ENCODE measurements at regions not wholly inside any gene's neighbourhood (a gene's known extent, or its start where the extent isn't known, plus 50 kb on each side); places are given as distances from the start of the nearest gene placed in this dataset.

GRCh38 chr12:61553091-61553490, 707.1 kb upstream of the USP15 start:
- Mint-ChIP-seq H3K9me3 (ENCODE audit: unreplicated experiment) (no peaks in the 10 kb centered on the region), H3K4me3 (ENCODE audit: unreplicated experiment) (no peak overlapping the region), H3K4me1 (ENCODE audit: unreplicated experiment) (no peaks in the 10 kb centered on the region), H3K27me3 (ENCODE audit: unreplicated experiment) (no peaks in the 10 kb centered on the region), H3K36me3 (ENCODE audit: low read depth, unreplicated experiment) (no peaks in the 10 kb centered on the region), H3K27ac (ENCODE audit: unreplicated experiment) (no peak overlapping the region)
- TF ChIP-seq CTCF (IDR thresholded peaks at IDR 0.05; ENCODE audit: unreplicated experiment), result no peak
- DNase-seq (ENCODE audit: low spot score), result no peak

- DNase-seq (ENCODE audit: low spot score), result no peak
- no peak overlapping the region for H3K27ac Mint-ChIP-seq (ENCODE audit: unreplicated experiment)
- H3K36me3 Mint-ChIP-seq (ENCODE audit: low read depth, unreplicated experiment), result no peaks in the 10 kb centered on the region
- no peaks in the 10 kb centered on the region for H3K4me1 Mint-ChIP-seq (ENCODE audit: unreplicated experiment)
- no peaks in the 10 kb centered on the region for H3K9me3 Mint-ChIP-seq (ENCODE audit: unreplicated experiment)
- TF ChIP-seq CTCF (IDR thresholded peaks at IDR 0.05; ENCODE audit: unreplicated experiment), result no peak
- H3K4me3 Mint-ChIP-seq (ENCODE audit: unreplicated experiment), result no peak overlapping the region
- H3K27me3 Mint-ChIP-seq (ENCODE audit: unreplicated experiment), result no peaks in the 10 kb centered on the region
Measured at GRCh38 chr12:61554268-61555008, 705.8 kb upstream of the USP15 start.

GRCh38 chr12:61563665-61564450, 696.3 kb upstream of the USP15 start:
- no peak for TF ChIP-seq CTCF (IDR thresholded peaks at IDR 0.05; ENCODE audit: unreplicated experiment)
- Mint-ChIP-seq H3K27me3 (ENCODE audit: unreplicated experiment) (no peaks in the 10 kb centered on the region), H3K9me3 (ENCODE audit: unreplicated experiment) (no peaks in the 10 kb centered on the region), H3K4me1 (ENCODE audit: unreplicated experiment) (no peaks in the 10 kb centered on the region), H3K27ac (ENCODE audit: unreplicated experiment) (no peak overlapping the region), H3K36me3 (ENCODE audit: low read depth, unreplicated experiment) (no peaks in the 10 kb centered on the region), H3K4me3 (ENCODE audit: unreplicated experiment) (no peak overlapping the region)
- no peak for DNase-seq (ENCODE audit: low spot score)

- Mint-ChIP-seq H3K27me3 (ENCODE audit: unreplicated experiment) (no peaks in the 10 kb centered on the region), H3K9me3 (ENCODE audit: unreplicated experiment) (no peaks in the 10 kb centered on the region), H3K27ac (ENCODE audit: unreplicated experiment) (no peak overlapping the region), H3K4me1 (ENCODE audit: unreplicated experiment) (no peaks in the 10 kb centered on the region), H3K36me3 (ENCODE audit: low read depth, unreplicated experiment) (no peaks in the 10 kb centered on the region), H3K4me3 (ENCODE audit: unreplicated experiment) (no peak overlapping the region)
- no peak for TF ChIP-seq CTCF (IDR thresholded peaks at IDR 0.05; ENCODE audit: unreplicated experiment)
- DNase-seq (ENCODE audit: low spot score), result no peak
Measured at GRCh38 chr12:61564466-61564865, 695.7 kb upstream of the USP15 start.

GRCh38 chr12:61566183-61566582, 694.0 kb upstream of the USP15 start:
- Mint-ChIP-seq H3K9me3 (ENCODE audit: unreplicated experiment) (no peaks in the 10 kb centered on the region), H3K36me3 (ENCODE audit: low read depth, unreplicated experiment) (no peaks in the 10 kb centered on the region), H3K4me1 (ENCODE audit: unreplicated experiment) (no peaks in the 10 kb centered on the region), H3K27ac (ENCODE audit: unreplicated experiment) (no peak overlapping the region), H3K4me3 (ENCODE audit: unreplicated experiment) (no peak overlapping the region), H3K27me3 (ENCODE audit: unreplicated experiment) (no peaks in the 10 kb centered on the region)
- TF ChIP-seq CTCF (IDR thresholded peaks at IDR 0.05; ENCODE audit: unreplicated experiment), result no peak
- no peak for DNase-seq (ENCODE audit: low spot score)

Data from endothelial cell (in vitro differentiated cells).